Neural progenitor cell (in vitro differentiated cells): ENCODE measurements at regions not wholly inside any gene's neighbourhood (a gene's known extent, or its start where the extent isn't known, plus 50 kb on each side); places are given as distances from the start of the nearest gene placed in this dataset.

ENCODE experiments used
- CTCF ChIP-seq: fragments of 200-600 bp; sonication (generic); IDR thresholded peaks from 2 replicates; pipeline ENCODE4 v1.5.1; 2017; ENCODE audit warnings: antibody characterized with exemption, mild to moderate bottlenecking
- EZH2 ChIP-seq: fragments of 200-600 bp; sonication (generic); IDR thresholded peaks from 2 replicates; pipeline ENCODE4 v1.6.1; 2017; ENCODE audit warnings: antibody characterized with exemption, mild to moderate bottlenecking, moderate library complexity

GRCh38 chr6:167663784-167664443, 162.8 kb upstream of the AFDN start:
- TF ChIP-seq CTCF, result no peak
- no peak for TF ChIP-seq EZH2
